Liver (tissue), 8 donors: ENCODE measurements at regions not wholly inside any gene's neighbourhood (a gene's known extent, or its start where the extent isn't known, plus 50 kb on each side); places are given as distances from the start of the nearest gene placed in this dataset.

Source experiments
- DNase-seq: peaks from one replicate; pipeline ENCODE4 v3.0.0-alpha.2; 2017; ENCODE audit warnings: low spot score
- H3K27ac ChIP-seq, 2 donors: one replicate each; pipeline ENCODE4 v1.7.0; 2013; ENCODE audit warnings: inconsistent platforms in 2 of 2, low read length in 2 of 2, control low read depth in 1 of 2, low read depth in 1 of 2, mild to moderate bottlenecking in 1 of 2
- H3K27me3 ChIP-seq, 4 donors: one replicate each; pipeline versions ENCODE4 v1.6.1 to v1.7.0; 2013; ENCODE audit warnings: low read length in 3 of 4, inconsistent platforms in 1 of 4, mild to moderate bottlenecking in 1 of 4, moderate library complexity in 1 of 4; ENCODE audit not compliant: control insufficient read depth in 4 of 4, insufficient read depth in 4 of 4
- H3K36me3 ChIP-seq, 4 donors: one replicate each; pipeline versions ENCODE4 v1.6.1 to v1.7.0; 2013; ENCODE audit warnings: low read length in 3 of 4, mild to moderate bottlenecking in 3 of 4, low read depth in 1 of 4, moderate library complexity in 1 of 4; ENCODE audit not compliant: control insufficient read depth in 4 of 4, insufficient read depth in 3 of 4
- H3K4me1 ChIP-seq, 4 donors: one replicate each; pipeline versions ENCODE4 v1.6.1 to v1.7.0; 2013; ENCODE audit warnings: low read length in 3 of 4, mild to moderate bottlenecking in 3 of 4, moderate library complexity in 1 of 4; ENCODE audit not compliant: control insufficient read depth in 4 of 4, insufficient read depth in 4 of 4
- H3K4me3 ChIP-seq, 3 donors: one replicate each; pipeline versions ENCODE4 v1.6.1 to v1.7.0; 2013; ENCODE audit warnings: low read length in 3 of 3, control low read depth in 1 of 3, low read depth in 1 of 3, mild to moderate bottlenecking in 1 of 3
- H3K9ac ChIP-seq, 2 donors: one replicate each; pipeline ENCODE4 v1.7.0; 2013; ENCODE audit warnings: low read length in 2 of 2, mild to moderate bottlenecking in 2 of 2, moderate library complexity in 2 of 2, control low read depth in 1 of 2, low read depth in 1 of 2
- H3K9me3 ChIP-seq, 4 donors: one replicate each; pipeline versions ENCODE4 v1.6.1 to v1.7.0; 2013; ENCODE audit warnings: low read length in 3 of 4; ENCODE audit not compliant: control insufficient read depth in 4 of 4
- ATF3 ChIP-seq: IDR thresholded peaks from 2 replicates; pipeline ENCODE4 v1.6.1; 2016; ENCODE audit warnings: antibody characterized with exemption
- CTCF ChIP-seq: fragments of 150-350 bp; IDR thresholded peaks from 2 replicates; pipeline ENCODE4 v1.5.1; 2017; ENCODE audit warnings: improper control_type of control experiment, low read depth, low read length; ENCODE audit not compliant: missing input control
- EGR1 ChIP-seq, 2 donors: IDR thresholded peaks; 2 replicates each; pipeline ENCODE4 v1.6.1; 2016 to 2018; ENCODE audit warnings: antibody characterized with exemption in 2 of 2, low read depth in 2 of 2
- FOXA1 ChIP-seq: IDR thresholded peaks from 2 replicates; pipeline ENCODE4 v1.6.1; 2016; ENCODE audit warnings: antibody characterized with exemption
- FOXA2 ChIP-seq: IDR thresholded peaks from 2 replicates; pipeline ENCODE4 v1.6.1; 2016; ENCODE audit warnings: antibody characterized with exemption
- GABPA ChIP-seq, 2 donors: IDR thresholded peaks in 1 of 2; conservative IDR thresholded peaks in 1 of 2; 2 replicates each; pipeline ENCODE4 v1.6.1; 2016; ENCODE audit warnings: antibody characterized with exemption in 2 of 2, mild to moderate bottlenecking in 1 of 2, moderate library complexity in 1 of 2
- HNF4A ChIP-seq, 2 donors: conservative IDR thresholded peaks; 2 replicates each; pipeline ENCODE4 v1.6.1; 2016; ENCODE audit warnings: antibody characterized with exemption in 2 of 2, mild to moderate bottlenecking in 2 of 2
- HNF4G ChIP-seq: IDR thresholded peaks from 2 replicates; pipeline ENCODE4 v1.6.1; 2016; ENCODE audit warnings: antibody characterized with exemption
- JUND ChIP-seq, 2 donors: IDR thresholded peaks; 2 replicates each; pipeline ENCODE4 v1.6.1; 2016; ENCODE audit warnings: antibody characterized with exemption in 2 of 2
- MAX ChIP-seq: IDR thresholded peaks from 2 replicates; pipeline ENCODE4 v1.6.1; 2016; ENCODE audit warnings: antibody characterized with exemption
- NR2F2 ChIP-seq: IDR thresholded peaks from 2 replicates; pipeline ENCODE4 v1.6.1; 2016; ENCODE audit warnings: antibody characterized with exemption
- RAD21 ChIP-seq, 2 donors: IDR thresholded peaks; 2 replicates each; pipeline ENCODE4 v1.6.1; 2016; ENCODE audit warnings: antibody characterized with exemption in 2 of 2, mild to moderate bottlenecking in 2 of 2
- REST ChIP-seq: IDR thresholded peaks from 2 replicates; pipeline ENCODE4 v1.6.1; 2016; ENCODE audit warnings: antibody characterized with exemption, mild to moderate bottlenecking
- RXRA ChIP-seq, 2 donors: IDR thresholded peaks; 2 replicates each; pipeline ENCODE4 v1.6.1; 2017 to 2018; ENCODE audit warnings: antibody characterized with exemption in 2 of 2, mild to moderate bottlenecking in 1 of 2
- SP1 ChIP-seq: IDR thresholded peaks from 2 replicates; pipeline ENCODE4 v1.6.1; 2018; ENCODE audit warnings: antibody characterized with exemption, mild to moderate bottlenecking
- TAF1 ChIP-seq: conservative IDR thresholded peaks from 2 replicates; pipeline ENCODE4 v1.6.1; 2016; ENCODE audit warnings: antibody characterized with exemption, mild to moderate bottlenecking
- YY1 ChIP-seq: IDR thresholded peaks from 2 replicates; pipeline ENCODE4 v1.6.1; 2016; ENCODE audit warnings: antibody characterized with exemption, mild to moderate bottlenecking
- ZBTB33 ChIP-seq: IDR thresholded peaks from 2 replicates; pipeline ENCODE4 v1.6.1; 2016; ENCODE audit warnings: antibody characterized with exemption
- WGBS: extraction: QIAGEN DNeasy Blood & Tissue Kit; methylation state at CpG from one replicate; pipeline ENCODE4 v1.1.7; 2013; 5-methylcytosine and 5-hydroxymethylcytosine counted together
- donor health status: healthy.
- donor health status: healthy.
- donor health status: healthy.
- donor health status: healthy.
- donor health status: healthy.

GRCh38 chr9:14526504-14526903 lies 166.7 kb downstream of the ZDHHC21 start:
- Histone ChIP-seq H3K36me3 (no peaks in the 10 kb centered on the region), H3K27me3 (peaks cover 0 to 2% (median 0%) of the 10 kb centered on the region in 4 donors), H3K9me3 (no peaks in the 10 kb centered on the region), H3K4me3 (no peak overlapping the region), H3K9ac (no peak overlapping the region), H3K27ac (no peak overlapping the region), H3K4me1 (peaks cover 0 to 1% (median 0%) of the 10 kb centered on the region in 4 donors)
- no peak for TF ChIP-seq SP1
- TF ChIP-seq EGR1 (IDR thresholded peaks at IDR 0.05; ENCODE audit: low read depth in 2 of 2): no peak
- TF ChIP-seq CTCF: no peak
- no peak for TF ChIP-seq RXRA (IDR thresholded peaks at IDR 0.05)
- no peak for TF ChIP-seq HNF4A (conservative IDR thresholded peaks at IDR 0.05)
- no peak for TF ChIP-seq RAD21 (IDR thresholded peaks at IDR 0.05)
- TF ChIP-seq ZBTB33: no peak
- no peak for TF ChIP-seq TAF1
- no peak for TF ChIP-seq FOXA1
- TF ChIP-seq ATF3: no peak
- TF ChIP-seq HNF4G: no peak
- no peak for TF ChIP-seq NR2F2
- no peak for TF ChIP-seq REST
- TF ChIP-seq FOXA2: no peak
- no peak for TF ChIP-seq JUND (IDR thresholded peaks at IDR 0.05)
- TF ChIP-seq GABPA (IDR thresholded peaks at IDR 0.05 in 1 of 2, conservative IDR thresholded peaks at IDR 0.05 in 1 of 2): no peak
- TF ChIP-seq MAX: no peak
- no peak for TF ChIP-seq YY1
- DNase-seq: no peak
- 58% methylated on average over 4 of the region's 4 CpGs for WGBS
